Aorta (tissue), 5 donors: ENCODE measurements at regions not wholly inside any gene's neighbourhood (a gene's known extent, or its start where the extent isn't known, plus 50 kb on each side); places are given as distances from the start of the nearest gene placed in this dataset.

Source experiments
- ATAC-seq: fragments of 200-7000 bp; cut with Tn5 transposase; one replicate; pipeline ENCODE4 v1.9.1; 2022; ENCODE audit warnings: moderate library complexity; ENCODE audit not compliant: low FRiP score
- DNase-seq, 2 donors: peaks; one replicate each; pipeline ENCODE4 v3.0.0-alpha.2; 2020
- H3K27ac ChIP-seq, 2 donors: one replicate each; pipeline ENCODE4 v1.5.1; 2013; ENCODE audit warnings: low read length in 2 of 2, mild to moderate bottlenecking in 2 of 2, moderate library complexity in 2 of 2, control low read depth in 1 of 2, inconsistent platforms in 1 of 2, low read depth in 1 of 2
- H3K27me3 ChIP-seq, 2 donors: one replicate each; pipeline ENCODE4 v1.6.1; 2013; ENCODE audit warnings: control low read depth in 1 of 2, low read length in 1 of 2, mild to moderate bottlenecking in 1 of 2, moderate library complexity in 1 of 2; ENCODE audit not compliant: insufficient read depth in 2 of 2, control insufficient read depth in 1 of 2
- H3K36me3 ChIP-seq, 2 donors: one replicate each; pipeline ENCODE4 v1.6.1; 2013; ENCODE audit warnings: control low read depth in 1 of 2, low read length in 1 of 2, mild to moderate bottlenecking in 1 of 2; ENCODE audit not compliant: insufficient read depth in 2 of 2, control insufficient read depth in 1 of 2
- H3K4me1 ChIP-seq, 2 donors: one replicate each; pipeline ENCODE4 v1.6.1; 2013; ENCODE audit warnings: low read length in 2 of 2, control low read depth in 1 of 2, mild to moderate bottlenecking in 1 of 2, moderate library complexity in 1 of 2; ENCODE audit not compliant: insufficient read depth in 2 of 2, control insufficient read depth in 1 of 2
- H3K4me3 ChIP-seq, 2 donors: one replicate each; pipeline ENCODE4 v1.5.1; 2013; ENCODE audit warnings: low read length in 2 of 2, control low read depth in 1 of 2, mild to moderate bottlenecking in 1 of 2
- H3K9me3 ChIP-seq: one replicate; pipeline ENCODE4 v1.6.1; 2013; ENCODE audit warnings: mild to moderate bottlenecking, low read length; ENCODE audit not compliant: control insufficient read depth
- WGBS, 2 donors: extraction: QIAGEN DNeasy Blood & Tissue Kit; methylation state at CpG; one replicate each; pipeline ENCODE4 v1.1.7; 2013; 5-methylcytosine and 5-hydroxymethylcytosine counted together
- intact Hi-C, 2 donors: fragments of 100-400 bp; cut with DNase I; formaldehyde crosslinking; loops; one replicate each; pipeline versions ENCODE4 v1.14.2 to v1.15.0; 2022
- donor health status: healthy with polysubstance abuse.
- donor health status: Bipolar disorder and iron deficiency.
- donor health status: DM: no; HTN: no; CAD: no.
- donor health status: DM: no; HTN: no; CAD: no.
- donor health status: DM: yes; HTN: yes; CAD: no.

DNA sequence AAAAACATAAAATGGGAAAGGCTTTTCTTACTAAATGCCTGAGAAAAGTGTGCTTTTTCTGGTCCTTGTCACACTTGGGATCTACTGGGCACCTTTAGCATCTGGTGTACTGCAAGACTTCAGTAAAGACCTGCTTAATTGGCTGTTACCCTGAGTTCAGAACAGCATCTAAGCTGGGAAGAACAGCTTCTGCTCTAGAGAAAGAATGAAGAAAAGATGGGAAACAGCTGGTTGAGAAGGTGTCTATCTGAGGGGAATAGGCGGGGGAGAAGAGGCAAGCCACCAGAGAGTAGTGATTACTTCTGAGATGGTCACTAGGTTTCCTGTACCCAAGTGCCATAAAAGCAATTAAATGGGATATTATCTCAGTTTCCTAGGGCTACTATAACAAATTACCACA is 128.2 kb upstream of the SPACA1 start:
- no peak for DNase-seq
- Histone ChIP-seq H3K27ac (no peak overlapping the region), H3K4me3 (no peak overlapping the region), H3K36me3 (no peaks in the 10 kb centered on the region), H3K4me1 (no peaks in the 10 kb centered on the region), H3K9me3 (peaks cover 3% of the 10 kb centered on the region), H3K27me3 (no peaks in the 10 kb centered on the region)
- 100% methylated on average over 1 of the region's 1 CpG for WGBS, 2 donors
- intact Hi-C loops: no loop called here
- no peak for ATAC-seq

GRCh38 chr6:87919001-87919400 is 128.6 kb upstream of the SPACA1 start:
- ATAC-seq (no peak), DNase-seq (no peak)
- no peaks in the 10 kb centered on the region for H3K27me3 ChIP-seq
- peaks cover 3% of the 10 kb centered on the region for H3K9me3 ChIP-seq
- intact Hi-C loops: no loop called here
- H3K27ac ChIP-seq: no peak overlapping the region
- no peaks in the 10 kb centered on the region for H3K4me1 ChIP-seq
- no peak overlapping the region for H3K4me3 ChIP-seq
- WGBS, 2 donors: 95 to 98% methylated on average over 1 of the region's 1 CpG
- no peaks in the 10 kb centered on the region for H3K36me3 ChIP-seq

GRCh38 chr6:87918461-87918941 is 129.1 kb upstream of the SPACA1 start:
- DNase-seq (no peak), ATAC-seq (no peak)
- no peaks in the 10 kb centered on the region for H3K27me3 ChIP-seq
- peaks cover 3% of the 10 kb centered on the region for H3K9me3 ChIP-seq
- no peaks in the 10 kb centered on the region for H3K4me1 ChIP-seq
- WGBS, 2 donors: 31 to 51% methylated on average over 5 of the region's 5 CpGs
- H3K36me3 ChIP-seq: no peaks in the 10 kb centered on the region
- no peak overlapping the region for H3K27ac ChIP-seq
- H3K4me3 ChIP-seq: no peak overlapping the region
- intact Hi-C loops: no loop called here

- Histone ChIP-seq H3K9me3 (peaks cover 3% of the 10 kb centered on the region), H3K27ac (no peak overlapping the region), H3K27me3 (no peaks in the 10 kb centered on the region), H3K36me3 (no peaks in the 10 kb centered on the region), H3K4me1 (no peaks in the 10 kb centered on the region), H3K4me3 (no peak overlapping the region)
- intact Hi-C loops: no loop called here
- WGBS, 2 donors: 70 to 84% methylated on average over 1 of the region's 1 CpG
- DNase-seq (no peak), ATAC-seq (no peak)
These were observed 129.8 kb upstream of the SPACA1 start for GRCh38 chr6:87917886-87918285.

GRCh38 chr6:87916446-87916845 is 131.2 kb upstream of the SPACA1 start:
- peaks cover 3% of the 10 kb centered on the region for H3K9me3 ChIP-seq
- DNase-seq (no peak), ATAC-seq (no peak)
- no peak overlapping the region for H3K4me3 ChIP-seq
- no peaks in the 10 kb centered on the region for H3K4me1 ChIP-seq
- H3K36me3 ChIP-seq: no peaks in the 10 kb centered on the region
- H3K27me3 ChIP-seq: no peaks in the 10 kb centered on the region
- H3K27ac ChIP-seq: no peak overlapping the region
- intact Hi-C loops: no loop called here
- WGBS, 2 donors: 92 to 94% methylated on average over 1 of the region's 1 CpG

DNA sequence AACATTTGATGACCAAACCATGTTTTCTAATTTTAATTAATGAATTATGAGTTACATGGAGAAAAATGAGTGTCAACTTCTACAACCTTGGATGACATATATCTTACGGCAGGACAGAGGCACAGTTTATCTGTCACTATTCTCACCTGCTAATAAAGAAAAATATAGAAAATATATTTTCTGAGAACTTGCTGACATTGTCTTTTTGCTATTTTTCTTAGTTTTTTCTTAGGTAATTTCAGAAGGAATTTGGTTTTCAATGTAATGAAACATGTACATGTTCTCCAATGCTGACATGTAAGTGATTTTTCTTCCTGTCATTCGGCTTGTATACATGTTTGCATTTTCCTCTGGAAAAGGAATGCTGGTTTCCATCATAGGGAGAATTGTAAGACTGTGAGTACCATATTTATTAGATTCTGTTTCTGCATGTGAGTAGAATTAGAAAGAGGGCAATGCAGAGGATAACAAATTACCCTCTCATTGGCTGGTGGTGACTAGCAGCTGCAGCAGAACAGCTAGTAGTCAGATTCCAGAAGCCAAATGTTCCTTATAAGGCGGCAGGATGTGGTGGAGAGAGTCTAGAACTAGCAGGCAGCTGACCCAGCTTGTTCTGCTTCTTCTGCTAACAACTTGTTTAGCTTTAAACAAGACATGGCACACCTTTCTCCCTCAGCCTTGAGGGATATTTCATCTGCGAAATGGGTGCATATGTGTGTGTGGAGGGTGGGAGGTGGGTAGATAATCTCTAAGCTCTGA is 132.8 kb upstream of the SPACA1 start:
- no peak for DNase-seq
- no peaks in the 10 kb centered on the region for H3K27me3 ChIP-seq
- no peaks in the 10 kb centered on the region for H3K4me1 ChIP-seq
- H3K27ac ChIP-seq: no peak overlapping the region
- no peaks in the 10 kb centered on the region for H3K36me3 ChIP-seq
- H3K9me3 ChIP-seq: peaks cover 3% of the 10 kb centered on the region
- intact Hi-C loops: no loop called here
- WGBS, 2 donors: 96% methylated on average over 4 of the region's 4 CpGs
- no peak overlapping the region for H3K4me3 ChIP-seq
- no peak for ATAC-seq

GRCh38 chr6:87913974-87914373 is 133.7 kb upstream of the SPACA1 start:
- Histone ChIP-seq H3K9me3 (peaks cover 3% of the 10 kb centered on the region), H3K4me1 (peaks cover 0 to 2% of the 10 kb centered on the region in 2 donors), H3K27ac (no peak overlapping the region), H3K4me3 (no peak overlapping the region), H3K36me3 (no peaks in the 10 kb centered on the region), H3K27me3 (no peaks in the 10 kb centered on the region)
- DNase-seq (no peak), ATAC-seq (no peak)
- intact Hi-C loops: no loop called here
- 74 to 76% methylated on average over 6 of the region's 6 CpGs for WGBS, 2 donors

DNA sequence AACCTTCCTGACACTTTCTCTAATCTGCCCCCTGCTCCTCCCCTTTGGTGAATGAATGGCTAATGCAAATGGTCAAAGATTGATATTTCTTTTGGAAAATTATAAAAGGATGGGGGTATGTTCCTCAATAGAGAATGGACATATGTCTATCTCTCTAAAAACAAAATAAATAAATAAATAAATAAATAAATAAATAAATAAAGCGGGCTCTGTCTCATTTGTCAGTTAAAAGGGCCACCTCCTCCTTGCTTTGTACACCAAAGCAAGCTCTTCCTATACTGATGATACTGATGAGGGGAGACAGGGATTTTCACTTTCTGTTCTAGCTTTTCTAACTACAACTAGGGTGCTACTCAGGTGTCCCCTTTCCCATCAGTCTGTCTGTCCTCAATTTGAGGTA is 135.5 kb upstream of the SPACA1 start:
- Histone ChIP-seq H3K36me3 (no peaks in the 10 kb centered on the region), H3K27ac (no peak overlapping the region), H3K27me3 (no peaks in the 10 kb centered on the region), H3K9me3 (peaks cover 3% of the 10 kb centered on the region), H3K4me1 (peaks cover 0 to 2% of the 10 kb centered on the region in 2 donors), H3K4me3 (no peak overlapping the region)
- intact Hi-C loops: no loop called here
- WGBS, 2 donors: 99 to 100% methylated on average over 1 of the region's 1 CpG
- ATAC-seq (no peak), DNase-seq (no peak)

GRCh38 chr6:87909849-87910248 is 137.8 kb upstream of the SPACA1 start:
- 23 to 26% methylated on average over 8 of the region's 8 CpGs for WGBS, 2 donors
- Histone ChIP-seq H3K27ac (no peak overlapping the region), H3K4me1 (peaks cover 0 to 2% of the 10 kb centered on the region in 2 donors), H3K36me3 (no peaks in the 10 kb centered on the region), H3K27me3 (no peaks in the 10 kb centered on the region), H3K9me3 (no peaks in the 10 kb centered on the region), H3K4me3 (no peak overlapping the region)
- ATAC-seq: no peak
- peak; percentile 50 to 78 for DNase-seq
- intact Hi-C loops: no loop called here
